ENCODE measurements at regions not wholly inside any gene's neighbourhood (a gene's known extent, or its start where the extent isn't known, plus 50 kb on each side); places are given as distances from the start of the nearest gene placed in this dataset.

DNA sequence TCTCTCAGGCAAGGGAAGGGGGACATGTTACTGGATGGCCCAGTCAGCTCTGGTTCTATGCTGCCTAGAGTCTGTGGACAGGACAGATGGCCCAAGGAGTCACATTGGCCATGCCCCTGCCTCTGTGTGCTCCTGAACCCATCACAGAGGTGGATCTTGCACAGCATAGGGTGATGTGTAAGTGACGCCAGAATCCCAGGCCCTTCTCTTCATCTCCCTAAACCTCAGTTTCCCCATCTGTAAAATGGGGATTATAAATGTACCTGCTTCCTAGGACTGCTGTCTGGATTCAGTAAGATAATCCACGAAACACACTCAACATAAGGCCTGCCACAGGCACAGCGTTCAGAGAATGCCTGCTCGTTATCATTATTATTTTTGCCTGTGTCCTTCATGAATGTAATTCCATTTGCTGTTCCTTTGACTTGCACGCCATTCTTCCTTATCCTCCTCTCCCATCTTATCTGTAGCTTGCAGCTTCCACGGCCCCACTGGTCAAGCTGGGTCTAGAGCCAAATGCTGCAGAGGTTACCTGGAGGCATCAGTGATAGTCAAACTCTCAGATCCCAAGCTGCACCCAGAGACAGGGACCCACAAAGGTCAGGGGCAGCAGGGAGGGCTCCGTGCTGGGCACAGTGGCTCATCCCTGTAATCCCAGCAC, 207.0 kb downstream of the MN1 start:
- TF ChIP-seq POLR2A (IDR thresholded peaks at IDR 0.05): no peak
- TF ChIP-seq, protein P1, sequence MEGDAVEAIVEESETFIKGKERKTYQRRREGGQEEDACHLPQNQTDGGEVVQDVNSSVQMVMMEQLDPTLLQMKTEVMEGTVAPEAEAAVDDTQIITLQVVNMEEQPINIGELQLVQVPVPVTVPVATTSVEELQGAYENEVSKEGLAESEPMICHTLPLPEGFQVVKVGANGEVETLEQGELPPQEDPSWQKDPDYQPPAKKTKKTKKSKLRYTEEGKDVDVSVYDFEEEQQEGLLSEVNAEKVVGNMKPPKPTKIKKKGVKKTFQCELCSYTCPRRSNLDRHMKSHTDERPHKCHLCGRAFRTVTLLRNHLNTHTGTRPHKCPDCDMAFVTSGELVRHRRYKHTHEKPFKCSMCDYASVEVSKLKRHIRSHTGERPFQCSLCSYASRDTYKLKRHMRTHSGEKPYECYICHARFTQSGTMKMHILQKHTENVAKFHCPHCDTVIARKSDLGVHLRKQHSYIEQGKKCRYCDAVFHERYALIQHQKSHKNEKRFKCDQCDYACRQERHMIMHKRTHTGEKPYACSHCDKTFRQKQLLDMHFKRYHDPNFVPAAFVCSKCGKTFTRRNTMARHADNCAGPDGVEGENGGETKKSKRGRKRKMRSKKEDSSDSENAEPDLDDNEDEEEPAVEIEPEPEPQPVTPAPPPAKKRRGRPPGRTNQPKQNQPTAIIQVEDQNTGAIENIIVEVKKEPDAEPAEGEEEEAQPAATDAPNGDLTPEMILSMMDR (IDR thresholded peaks at IDR 0.05): no peak
- H3K27ac ChIP-seq: no peak overlapping the region
- H3K9me3 ChIP-seq: no peaks in the 10 kb centered on the region
- H3K4me1 ChIP-seq: no peaks in the 10 kb centered on the region
- H3K4me3 ChIP-seq: no peak overlapping the region
- DNase-seq: no peak
- no peaks in the 10 kb centered on the region for H3K36me3 ChIP-seq
- no peaks in the 10 kb centered on the region for H3K27me3 ChIP-seq

DNA sequence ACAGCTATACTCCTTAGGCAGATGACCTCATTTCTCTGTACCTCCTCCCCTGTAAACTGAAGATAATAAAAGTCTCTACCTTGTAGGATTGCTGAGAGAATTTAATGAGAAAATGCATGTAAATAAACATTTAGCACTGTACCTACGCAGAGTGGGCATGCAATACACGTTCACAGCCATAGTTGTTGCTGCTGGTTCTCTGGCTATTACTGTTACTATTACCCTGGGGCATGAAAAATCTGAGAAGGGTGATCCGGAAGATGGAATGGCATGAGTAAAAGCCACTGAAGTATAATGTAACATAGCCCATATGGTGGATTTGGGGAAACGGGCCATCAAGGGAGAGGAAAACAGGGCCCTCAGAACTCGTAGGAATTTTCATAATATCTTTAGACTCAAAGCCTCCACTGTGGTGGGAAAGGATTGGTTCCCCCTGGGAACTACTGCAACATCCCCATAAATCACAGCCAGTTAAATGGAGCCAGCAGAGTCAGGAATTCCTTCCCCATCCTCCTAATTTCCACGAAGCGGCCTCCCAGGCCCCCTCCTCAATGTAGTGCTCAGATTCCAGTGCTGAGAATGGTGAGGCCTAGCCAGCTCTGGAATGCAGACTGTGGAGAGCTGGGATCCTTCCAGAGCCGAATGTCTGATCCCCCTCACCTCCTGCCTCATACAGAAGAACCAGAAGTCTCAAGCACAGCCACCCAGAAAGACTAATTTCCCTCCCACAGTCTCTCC, 205.3 kb downstream of the MN1 start:
- DNase-seq: no peak
- TF ChIP-seq POLR2A (IDR thresholded peaks at IDR 0.05): no peak
- TF ChIP-seq, protein P1 (IDR thresholded peaks at IDR 0.05): no peak
- Histone ChIP-seq H3K9me3 (no peaks in the 10 kb centered on the region), H3K27me3 (no peaks in the 10 kb centered on the region), H3K27ac (no peak overlapping the region), H3K36me3 (no peaks in the 10 kb centered on the region), H3K4me3 (no peak overlapping the region), H3K4me1 (no peaks in the 10 kb centered on the region)

DNA sequence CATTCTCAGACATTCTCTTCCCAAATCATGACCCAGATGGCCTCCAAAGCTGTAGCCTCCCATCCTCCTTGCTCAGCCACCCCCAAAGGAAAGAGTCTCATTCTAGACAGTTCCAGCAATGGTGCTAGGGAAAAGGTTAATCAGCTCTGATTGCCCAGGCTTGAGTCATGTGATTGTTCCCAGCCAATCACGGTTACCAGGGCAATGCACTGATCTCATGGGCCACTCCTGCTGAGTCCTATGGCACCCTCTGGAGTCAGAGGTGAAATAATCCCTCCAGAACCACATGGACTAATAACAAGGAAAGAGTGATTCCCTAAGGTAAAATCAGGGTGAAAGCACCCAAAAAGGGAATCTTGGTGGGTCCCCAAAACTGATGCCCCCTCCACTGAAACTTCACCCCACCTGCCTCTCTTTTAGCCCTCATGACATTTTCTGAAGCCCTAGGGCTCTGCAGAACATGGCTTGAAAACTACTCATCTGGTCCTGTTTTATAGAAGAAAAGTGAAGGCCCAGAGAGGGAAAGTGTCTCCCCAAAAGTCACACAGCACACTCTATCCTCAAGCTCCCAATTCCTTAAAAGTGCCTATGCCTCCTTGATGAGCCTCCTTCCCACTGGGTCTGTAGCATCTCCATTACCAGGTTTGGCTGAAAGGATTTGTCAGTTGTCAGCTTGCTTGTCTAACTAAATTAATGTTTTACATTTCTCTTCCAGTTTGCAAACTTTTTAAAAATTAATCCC, 203.7 kb downstream of the MN1 start:
- H3K4me1 ChIP-seq: no peaks in the 10 kb centered on the region
- H3K4me3 ChIP-seq: no peak overlapping the region
- H3K27me3 ChIP-seq: no peaks in the 10 kb centered on the region
- no peaks in the 10 kb centered on the region for H3K9me3 ChIP-seq
- no peak overlapping the region for H3K27ac ChIP-seq
- DNase-seq: no peak
- TF ChIP-seq POLR2A (IDR thresholded peaks at IDR 0.05): no peak
- TF ChIP-seq, protein P1 (IDR thresholded peaks at IDR 0.05): no peak
- H3K36me3 ChIP-seq: no peaks in the 10 kb centered on the region

DNA sequence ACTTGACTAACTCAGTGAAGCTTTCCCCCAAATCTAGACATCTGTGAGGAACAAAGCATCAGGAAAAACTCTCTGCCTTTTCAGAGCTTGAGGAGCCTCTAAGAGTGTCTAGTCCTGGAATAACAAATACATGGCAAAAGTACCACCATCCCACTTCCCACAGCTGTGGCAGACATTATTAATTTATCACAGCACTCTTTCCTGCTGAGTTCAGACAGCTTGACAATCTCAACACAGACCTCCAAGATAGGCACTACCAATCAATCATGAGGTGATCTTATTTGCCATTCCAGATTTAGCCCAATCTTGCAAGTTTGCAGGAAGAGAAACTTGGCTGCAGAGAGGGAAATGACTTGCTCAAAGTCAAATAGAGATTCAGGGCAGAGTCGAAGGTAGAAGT, 202.8 kb downstream of the MN1 start:
- no peaks in the 10 kb centered on the region for H3K36me3 ChIP-seq
- no peaks in the 10 kb centered on the region for H3K4me1 ChIP-seq
- no peak for DNase-seq
- TF ChIP-seq, protein P1 (IDR thresholded peaks at IDR 0.05): no peak
- TF ChIP-seq POLR2A (IDR thresholded peaks at IDR 0.05): no peak
- no peaks in the 10 kb centered on the region for H3K9me3 ChIP-seq
- no peak overlapping the region for H3K4me3 ChIP-seq
- H3K27me3 ChIP-seq: no peaks in the 10 kb centered on the region
- no peak overlapping the region for H3K27ac ChIP-seq

DNA sequence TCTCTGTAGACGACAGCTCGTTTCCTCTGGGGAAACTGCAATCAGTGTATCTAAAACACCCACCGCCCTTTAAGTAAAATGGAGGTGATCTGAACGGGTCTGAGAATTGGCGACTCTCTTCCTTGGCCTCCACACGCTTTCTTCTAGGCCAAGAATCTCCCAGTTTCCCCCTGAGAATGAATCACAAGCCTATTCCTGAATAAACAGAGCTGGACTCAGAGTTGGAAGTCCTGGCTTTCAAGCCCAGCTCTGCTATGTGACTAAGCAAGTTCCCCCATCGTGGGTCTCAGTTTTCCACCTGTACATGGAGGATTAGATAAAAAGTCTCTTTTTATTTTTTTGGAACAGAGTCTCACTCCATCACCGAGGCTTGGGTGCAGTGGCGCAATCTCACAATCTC, 200.4 kb downstream of the MN1 start:
- no peaks in the 10 kb centered on the region for H3K27me3 ChIP-seq
- no peaks in the 10 kb centered on the region for H3K36me3 ChIP-seq
- DNase-seq: no peak
- no peak overlapping the region for H3K27ac ChIP-seq
- H3K4me3 ChIP-seq: no peak overlapping the region
- H3K9me3 ChIP-seq: no peaks in the 10 kb centered on the region
- TF ChIP-seq, protein P1 (IDR thresholded peaks at IDR 0.05): no peak
- TF ChIP-seq POLR2A (IDR thresholded peaks at IDR 0.05): no peak
- no peaks in the 10 kb centered on the region for H3K4me1 ChIP-seq

Data from Peyer's patch (tissue), 4 donors.